OCI-LY7 (cell line): ENCODE measurements at regions not wholly inside any gene's neighbourhood (a gene's known extent, or its start where the extent isn't known, plus 50 kb on each side); places are given as distances from the start of the nearest gene placed in this dataset.

Source experiments
- CTCF ChIP-seq: fragments of 200-600 bp; sonication (generic); conservative IDR thresholded peaks from 2 replicates; pipeline ENCODE4 v1.5.1; 2014; ENCODE audit warnings: mild to moderate bottlenecking, antibody characterized with exemption, low read length, moderate library complexity, mixed read lengths
- EZH2phosphoT487 ChIP-seq: fragments of 200-600 bp; sonication (generic); IDR thresholded peaks from 2 replicates; pipeline ENCODE4 v1.6.1; 2018; ENCODE audit warnings: low read depth, borderline replicate concordance, mild to moderate bottlenecking, mixed run types, antibody characterized with exemption, low read length, moderate library complexity, mixed read lengths

- TF ChIP-seq CTCF (no peak), EZH2phosphoT487 (no peak)
Measured at GRCh38 chr1:4003846-4004505, 103.9 kb upstream of the C1orf174 start.
